ENCODE measurements at regions not wholly inside any gene's neighbourhood (a gene's known extent, or its start where the extent isn't known, plus 50 kb on each side); places are given as distances from the start of the nearest gene placed in this dataset.

DNA sequence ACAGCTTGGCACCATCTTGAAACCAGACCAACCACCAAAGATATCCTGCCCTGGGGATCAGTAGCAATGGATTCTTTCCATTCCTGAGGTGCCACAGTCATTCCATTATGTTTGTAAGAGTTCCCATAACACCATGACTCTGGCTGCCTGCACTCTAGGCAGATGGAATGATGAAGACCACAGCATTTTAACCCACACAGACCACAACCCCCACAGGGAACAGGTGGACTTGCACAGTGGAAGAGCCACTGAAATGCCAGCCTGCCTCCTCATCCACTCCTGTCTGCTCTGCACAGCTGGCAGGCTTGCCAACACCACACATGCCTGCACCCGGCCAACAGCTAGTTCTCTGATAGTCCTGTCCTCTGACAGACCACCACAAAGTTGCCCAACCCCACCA, 2362.2 kb upstream of the AGA start:
- TF ChIP-seq, protein P1, sequence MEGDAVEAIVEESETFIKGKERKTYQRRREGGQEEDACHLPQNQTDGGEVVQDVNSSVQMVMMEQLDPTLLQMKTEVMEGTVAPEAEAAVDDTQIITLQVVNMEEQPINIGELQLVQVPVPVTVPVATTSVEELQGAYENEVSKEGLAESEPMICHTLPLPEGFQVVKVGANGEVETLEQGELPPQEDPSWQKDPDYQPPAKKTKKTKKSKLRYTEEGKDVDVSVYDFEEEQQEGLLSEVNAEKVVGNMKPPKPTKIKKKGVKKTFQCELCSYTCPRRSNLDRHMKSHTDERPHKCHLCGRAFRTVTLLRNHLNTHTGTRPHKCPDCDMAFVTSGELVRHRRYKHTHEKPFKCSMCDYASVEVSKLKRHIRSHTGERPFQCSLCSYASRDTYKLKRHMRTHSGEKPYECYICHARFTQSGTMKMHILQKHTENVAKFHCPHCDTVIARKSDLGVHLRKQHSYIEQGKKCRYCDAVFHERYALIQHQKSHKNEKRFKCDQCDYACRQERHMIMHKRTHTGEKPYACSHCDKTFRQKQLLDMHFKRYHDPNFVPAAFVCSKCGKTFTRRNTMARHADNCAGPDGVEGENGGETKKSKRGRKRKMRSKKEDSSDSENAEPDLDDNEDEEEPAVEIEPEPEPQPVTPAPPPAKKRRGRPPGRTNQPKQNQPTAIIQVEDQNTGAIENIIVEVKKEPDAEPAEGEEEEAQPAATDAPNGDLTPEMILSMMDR (IDR thresholded peaks at IDR 0.05) = no peak
- no peak for TF ChIP-seq POLR2A (IDR thresholded peaks at IDR 0.05)

Data from vagina (tissue), 2 donors.